AG10803 (cell line): ENCODE measurements at regions not wholly inside any gene's neighbourhood (a gene's known extent, or its start where the extent isn't known, plus 50 kb on each side); places are given as distances from the start of the nearest gene placed in this dataset.

Experiments used
- DNase-seq: peaks from one replicate; pipeline ENCODE4 v3.0.0; 2010; ENCODE audit warnings: low read depth
- H3K4me3 ChIP-seq: 2 replicates; pipeline ENCODE4 v1.5.1; 2011; ENCODE audit warnings: mild to moderate bottlenecking, low read length, control low read depth
- CTCF ChIP-seq: conservative IDR thresholded peaks from 2 replicates; pipeline ENCODE4 v1.5.1; 2011; ENCODE audit warnings: mild to moderate bottlenecking, low read length, control low read depth, inconsistent platforms

- TF ChIP-seq CTCF = no peak
- DNase-seq = no peak
- no peak overlapping the region for H3K4me3 ChIP-seq
Observed at GRCh38 chr1:181295217-181295616, 188.1 kb upstream of the CACNA1E start.

DNA sequence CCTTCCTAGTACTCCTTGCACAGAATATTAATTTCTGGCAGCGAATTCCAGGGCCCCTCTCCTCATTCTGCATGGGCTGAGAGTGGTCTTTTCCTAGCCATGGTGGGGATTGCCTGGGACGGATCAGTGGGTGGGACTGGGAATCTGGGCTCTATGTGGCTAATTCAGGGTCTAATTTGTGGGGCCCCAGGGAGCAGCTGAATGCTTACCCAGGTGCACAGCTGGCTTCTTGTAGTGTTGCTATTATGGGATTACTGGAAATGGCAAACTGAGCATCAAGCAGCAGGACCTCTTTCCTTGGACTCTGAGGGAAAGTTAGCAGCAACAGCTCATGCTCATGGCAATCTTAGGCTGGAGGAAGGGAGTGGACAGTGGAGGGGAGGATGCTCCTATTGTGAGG, 187.1 kb upstream of the CACNA1E start:
- DNase-seq = no peak
- no peak overlapping the region for H3K4me3 ChIP-seq
- no peak for TF ChIP-seq CTCF

DNA sequence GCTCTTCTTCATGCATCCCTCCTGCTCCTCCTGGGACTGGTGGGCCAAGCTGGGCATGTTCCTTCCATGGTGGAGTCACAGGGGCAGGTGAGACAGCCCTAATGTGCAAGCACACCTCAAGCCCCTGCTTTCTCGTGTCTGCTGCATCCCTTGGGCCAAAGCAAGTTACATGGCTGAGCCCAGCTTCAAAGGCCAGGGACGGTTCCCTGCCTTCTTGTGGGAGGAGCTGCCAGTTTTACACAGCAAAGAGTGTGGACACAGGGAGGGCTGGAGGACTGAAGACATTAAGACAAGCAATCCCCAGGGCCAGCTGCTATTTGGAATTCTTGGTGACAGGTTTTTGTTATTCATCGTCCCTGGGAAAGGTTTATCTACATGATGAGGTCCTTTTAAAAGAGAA, 175.2 kb upstream of the CACNA1E start:
- no peak for TF ChIP-seq CTCF
- no peak overlapping the region for H3K4me3 ChIP-seq
- no peak for DNase-seq

DNA sequence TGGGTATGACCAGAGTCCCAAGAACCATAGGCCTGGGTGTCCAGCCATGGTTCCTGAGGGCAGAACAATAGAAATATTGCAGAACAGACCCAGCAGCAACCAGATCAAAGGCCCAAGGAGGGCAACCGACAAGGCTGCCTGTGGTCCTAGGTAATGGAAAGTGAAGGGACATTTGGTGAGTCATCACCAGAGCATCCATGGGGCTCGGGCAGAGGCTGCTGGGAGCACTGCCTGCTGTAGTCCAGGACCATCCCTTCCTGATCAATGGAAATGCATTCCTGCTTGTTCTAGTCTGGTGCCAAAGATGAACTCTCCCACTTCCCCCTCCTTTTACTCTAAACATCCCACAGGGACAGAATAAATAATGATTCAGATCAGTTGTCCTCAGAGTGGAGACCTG, 172.8 kb upstream of the CACNA1E start:
- H3K4me3 ChIP-seq = no peak overlapping the region
- no peak for DNase-seq
- no peak for TF ChIP-seq CTCF

DNA sequence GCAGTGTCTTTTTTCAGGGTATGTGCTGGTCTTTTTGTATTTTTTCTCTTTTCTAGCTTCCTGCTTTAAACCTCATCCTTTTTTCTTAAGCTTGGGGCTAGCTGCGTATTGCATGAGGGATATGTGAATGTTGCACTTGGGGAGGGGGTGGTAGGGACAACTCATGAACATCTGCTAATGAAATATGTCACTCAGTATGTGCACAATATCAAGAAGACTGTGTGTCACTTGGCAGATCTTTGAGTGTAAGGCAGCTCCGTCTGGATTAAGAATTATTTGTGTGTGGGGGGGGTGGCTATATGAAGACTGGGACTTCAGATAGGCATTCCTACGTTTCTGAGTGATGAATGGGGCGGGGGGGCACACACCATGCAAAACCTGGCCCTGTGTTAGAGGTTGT, 170.4 kb upstream of the CACNA1E start:
- TF ChIP-seq CTCF = no peak
- DNase-seq = no peak
- no peak overlapping the region for H3K4me3 ChIP-seq

DNA sequence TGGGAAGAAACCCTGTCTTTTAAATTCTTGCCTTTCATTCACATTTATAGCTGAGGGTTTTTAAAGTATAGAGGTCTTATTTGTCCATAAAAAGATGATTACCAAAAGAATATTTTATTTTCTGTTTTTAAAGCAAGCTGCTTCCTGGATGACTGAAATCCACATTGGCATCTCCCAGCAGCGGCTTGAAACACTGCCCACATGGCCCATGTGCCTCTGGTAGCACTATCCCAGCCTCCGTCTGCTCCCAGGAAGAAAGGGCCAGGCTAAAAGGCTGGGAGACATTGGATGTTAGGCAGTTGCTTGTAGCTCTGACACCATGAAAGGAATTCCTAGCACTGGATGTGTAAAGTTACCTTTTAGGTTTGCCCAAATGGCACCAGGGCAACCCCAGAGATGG, 169.9 kb upstream of the CACNA1E start:
- no peak for DNase-seq
- H3K4me3 ChIP-seq = no peak overlapping the region
- TF ChIP-seq CTCF = no peak

DNA sequence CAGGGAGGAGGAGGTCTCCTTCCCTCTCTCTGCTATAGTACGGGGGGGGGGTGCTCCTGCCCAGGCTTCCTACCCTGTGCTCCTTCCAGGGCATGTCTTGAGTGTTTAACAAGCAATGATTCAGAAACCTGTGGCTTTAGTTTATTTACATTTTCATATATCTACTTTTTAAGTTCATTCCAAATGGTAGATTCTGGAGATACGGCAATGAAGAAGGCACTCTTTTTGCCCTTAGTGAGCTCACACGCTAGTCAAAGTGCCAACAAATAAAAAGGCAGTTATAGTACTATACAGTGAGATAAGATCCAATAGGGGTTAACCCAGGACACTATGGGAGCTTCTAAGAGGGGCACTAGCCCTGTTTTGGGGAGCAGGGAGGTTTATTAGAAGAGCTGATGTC, 169.3 kb upstream of the CACNA1E start:
- no peak overlapping the region for H3K4me3 ChIP-seq
- no peak for DNase-seq
- TF ChIP-seq CTCF = no peak
